ENCODE measurements at regions not wholly inside any gene's neighbourhood (a gene's known extent, or its start where the extent isn't known, plus 50 kb on each side); places are given as distances from the start of the nearest gene placed in this dataset.

DNA sequence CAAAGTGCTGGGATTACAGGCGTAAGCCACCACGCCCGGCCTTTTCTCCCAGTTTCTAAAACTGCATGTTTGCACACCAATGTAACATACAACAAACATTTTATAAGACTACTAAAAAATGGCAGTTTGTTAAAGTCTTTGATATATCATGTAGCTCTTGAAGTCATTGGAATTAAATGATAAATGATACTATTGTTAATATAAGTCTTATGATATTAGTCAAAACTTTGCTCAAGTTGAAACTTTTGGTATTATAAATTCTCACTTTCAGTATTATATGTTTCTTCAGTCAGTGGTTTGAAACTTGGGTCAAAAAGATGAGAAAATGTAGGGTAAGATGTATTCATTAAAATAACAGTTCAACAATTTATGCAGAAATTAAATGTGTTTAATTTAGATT lies 117.6 kb upstream of the TBL1XR1 start:
- Histone ChIP-seq H3K27ac (no peak overlapping the region), H3K4me1 (replicated peaks in 1 of 2) (no peaks in the 10 kb centered on the region), H3K9me3 (replicated peaks in 1 of 3) (peaks cover 0 to 5% (median 2%) of the 10 kb centered on the region in 3 donors), H3K4me3 (no peak overlapping the region), H3K36me3 (replicated peaks in 1 of 2) (no peaks in the 10 kb centered on the region), H3K27me3 (no peaks in the 10 kb centered on the region)
- TF ChIP-seq POLR2A (IDR thresholded peaks at IDR 0.05): no peak
- TF ChIP-seq, protein P1, sequence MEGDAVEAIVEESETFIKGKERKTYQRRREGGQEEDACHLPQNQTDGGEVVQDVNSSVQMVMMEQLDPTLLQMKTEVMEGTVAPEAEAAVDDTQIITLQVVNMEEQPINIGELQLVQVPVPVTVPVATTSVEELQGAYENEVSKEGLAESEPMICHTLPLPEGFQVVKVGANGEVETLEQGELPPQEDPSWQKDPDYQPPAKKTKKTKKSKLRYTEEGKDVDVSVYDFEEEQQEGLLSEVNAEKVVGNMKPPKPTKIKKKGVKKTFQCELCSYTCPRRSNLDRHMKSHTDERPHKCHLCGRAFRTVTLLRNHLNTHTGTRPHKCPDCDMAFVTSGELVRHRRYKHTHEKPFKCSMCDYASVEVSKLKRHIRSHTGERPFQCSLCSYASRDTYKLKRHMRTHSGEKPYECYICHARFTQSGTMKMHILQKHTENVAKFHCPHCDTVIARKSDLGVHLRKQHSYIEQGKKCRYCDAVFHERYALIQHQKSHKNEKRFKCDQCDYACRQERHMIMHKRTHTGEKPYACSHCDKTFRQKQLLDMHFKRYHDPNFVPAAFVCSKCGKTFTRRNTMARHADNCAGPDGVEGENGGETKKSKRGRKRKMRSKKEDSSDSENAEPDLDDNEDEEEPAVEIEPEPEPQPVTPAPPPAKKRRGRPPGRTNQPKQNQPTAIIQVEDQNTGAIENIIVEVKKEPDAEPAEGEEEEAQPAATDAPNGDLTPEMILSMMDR (IDR thresholded peaks at IDR 0.05): no peak
- 93 to 99% (median 97%) methylated on average over 3 of the region's 3 CpGs for WGBS, 4 donors
- intact Hi-C loops (cut with DNase I): no loop called here
- DNase-seq: no peak

DNA sequence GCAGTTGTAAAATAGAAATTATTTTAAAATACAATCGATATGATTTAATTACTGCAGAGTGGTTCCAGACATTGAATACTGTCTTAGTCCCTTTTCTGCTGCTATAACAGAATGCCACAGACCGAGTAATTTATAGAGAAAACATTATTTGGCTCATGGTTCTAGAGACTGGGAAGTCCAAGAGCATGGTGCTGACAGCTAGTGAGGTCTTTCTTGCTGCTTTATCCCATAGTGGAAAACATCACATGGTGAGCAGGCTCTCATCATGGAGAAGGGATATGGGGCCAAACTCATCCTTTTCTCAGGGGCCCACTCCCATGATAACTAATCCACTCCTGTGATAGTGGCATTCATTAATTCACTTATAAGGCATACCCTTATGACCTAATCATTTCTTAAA lies 120.0 kb upstream of the TBL1XR1 start:
- Histone ChIP-seq H3K9me3 (replicated peaks in 1 of 3) (no peaks in the 10 kb centered on the region), H3K27ac (no peak overlapping the region), H3K4me1 (replicated peaks in 1 of 2) (peaks cover 0 to 13% of the 10 kb centered on the region in 2 donors), H3K36me3 (replicated peaks in 1 of 2) (no peaks in the 10 kb centered on the region), H3K4me3 (no peak overlapping the region), H3K27me3 (no peaks in the 10 kb centered on the region)
- TF ChIP-seq, protein P1 (IDR thresholded peaks at IDR 0.05): no peak
- no peak for TF ChIP-seq POLR2A (IDR thresholded peaks at IDR 0.05)
- intact Hi-C loops (cut with DNase I): no loop called here
- 88 to 95% (median 94%) methylated on average over 2 of the region's 2 CpGs for WGBS, 4 donors
- no peak for DNase-seq

DNA sequence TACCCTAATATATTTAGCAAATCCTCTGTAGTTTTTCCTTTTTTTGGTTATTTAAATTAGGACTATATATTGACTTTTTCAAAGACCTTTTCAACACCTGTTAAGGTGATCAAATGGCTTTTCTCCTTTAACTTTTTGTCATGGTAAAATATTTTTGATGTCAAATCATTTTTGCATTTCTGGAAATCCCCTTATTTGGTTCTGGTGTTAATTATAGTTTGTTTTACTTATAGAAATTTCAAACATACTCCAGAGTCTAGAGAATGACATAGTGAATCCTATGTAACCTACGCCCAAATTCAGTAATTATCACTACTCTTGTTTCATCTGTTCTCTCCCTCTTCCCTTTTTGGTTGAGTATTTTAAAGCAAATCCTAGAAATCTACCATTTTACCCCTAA lies 121.3 kb upstream of the TBL1XR1 start:
- Histone ChIP-seq H3K36me3 (replicated peaks in 1 of 2) (no peaks in the 10 kb centered on the region), H3K9me3 (replicated peaks in 1 of 3) (no peaks in the 10 kb centered on the region), H3K4me1 (replicated peaks in 1 of 2) (peaks cover 0 to 13% of the 10 kb centered on the region in 2 donors), H3K27me3 (no peaks in the 10 kb centered on the region), H3K4me3 (no peak overlapping the region), H3K27ac (no peak overlapping the region)
- DNase-seq: no peak
- 97 to 100% (median 97%) methylated on average over 1 of the region's 1 CpG for WGBS, 4 donors
- intact Hi-C loops (cut with DNase I): no loop called here
- TF ChIP-seq, protein P1 (IDR thresholded peaks at IDR 0.05): no peak
- TF ChIP-seq POLR2A (IDR thresholded peaks at IDR 0.05): no peak

DNA sequence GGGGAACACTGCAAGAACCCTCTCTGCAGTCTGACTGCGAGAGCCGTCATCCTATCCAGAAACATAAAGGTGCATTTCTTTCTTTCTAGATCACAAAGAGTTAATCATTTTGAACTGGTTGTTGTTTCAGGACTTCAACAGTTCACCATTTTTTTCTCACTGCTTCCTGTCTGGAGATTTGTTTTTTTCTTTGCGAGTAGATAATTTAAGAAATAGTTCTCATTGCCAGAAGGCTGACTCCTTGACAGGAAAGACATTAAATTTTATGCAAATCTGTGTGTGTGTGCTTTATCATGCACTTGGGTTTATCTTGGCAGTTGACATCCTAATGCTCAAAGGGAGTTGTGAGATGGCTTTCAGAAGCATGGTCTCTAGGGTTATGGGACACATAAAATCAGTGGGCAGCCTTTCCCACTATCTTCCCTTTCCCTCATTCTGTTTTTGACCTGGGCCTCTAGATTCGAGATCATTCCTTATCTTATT lies 123.5 kb upstream of the TBL1XR1 start:
- Histone ChIP-seq H3K27ac (peak overlapping the region in 1 of 5 donors; percentile 14), H3K4me1 (replicated peaks in 1 of 2) (peaks cover 0 to 13% of the 10 kb centered on the region in 2 donors), H3K36me3 (replicated peaks in 1 of 2) (no peaks in the 10 kb centered on the region), H3K9me3 (replicated peaks in 1 of 3) (no peaks in the 10 kb centered on the region), H3K4me3 (no peak overlapping the region), H3K27me3 (no peaks in the 10 kb centered on the region)
- intact Hi-C loops (cut with DNase I): loop anchor here in 1 of 2 donors (10.0 kb wide), 1 partner anchor 116 kb away; no protein-coding TSS in a partner anchor
- WGBS, 4 donors: 46 to 54% (median 50%) methylated on average over 4 of the region's 4 CpGs
- no peak for DNase-seq
- no peak for TF ChIP-seq POLR2A (IDR thresholded peaks at IDR 0.05)
- TF ChIP-seq, protein P1 (IDR thresholded peaks at IDR 0.05): no peak

Data from adrenal gland (tissue), 9 donors.